SK-N-SH treated with all-trans-retinoic acid at 6 μM for 48 hours (cell line): ENCODE measurements at regions not wholly inside any gene's neighbourhood (a gene's known extent, or its start where the extent isn't known, plus 50 kb on each side); places are given as distances from the start of the nearest gene placed in this dataset.

Source experiments
- ATAC-seq: fragments of 200-7000 bp; cut with Tn5 transposase; 3 replicates; pipeline ENCODE4 v1.9.1; 2020; ENCODE audit warnings: mild to moderate bottlenecking, moderate library complexity
- ARNTL ChIP-seq: fragments of 450-650 bp; formaldehyde crosslinking; IDR thresholded peaks from 2 replicates; pipeline ENCODE4 v1.5.0; 2020; ENCODE audit warnings: low read depth, mild to moderate bottlenecking, moderate library complexity, borderline replicate concordance
- BACH2 ChIP-seq: fragments of 250-450 bp; sonication (Bioruptor Pico); IDR thresholded peaks from 2 replicates; pipeline ENCODE4 v1.9.0; 2021; ENCODE audit warnings: mild to moderate bottlenecking, borderline replicate concordance
- CSDC2 ChIP-seq: fragments of 250-450 bp; sonication (Bioruptor Pico); IDR thresholded peaks from 2 replicates; pipeline ENCODE4 v1.5.0; 2020; ENCODE audit warnings: mild to moderate bottlenecking, moderate library complexity
- ESRRG ChIP-seq: fragments of 250-450 bp; sonication (Bioruptor Pico); IDR thresholded peaks from 2 replicates; pipeline ENCODE4 v1.6.1; 2021; ENCODE audit warnings: mild to moderate bottlenecking
- ISL1 ChIP-seq: fragments of 250-450 bp; sonication (Bioruptor Pico); IDR thresholded peaks from 2 replicates; pipeline ENCODE4 v2.1.2; 2022; ENCODE audit warnings: mild to moderate bottlenecking, moderate library complexity
- OSR1 ChIP-seq: fragments of 250-450 bp; sonication (Bioruptor Pico); IDR thresholded peaks from 2 replicates; pipeline ENCODE4 v1.8.0; 2022; ENCODE audit warnings: moderate library complexity, mild to moderate bottlenecking, inconsistent platforms
- PPARA ChIP-seq: fragments of 250-450 bp; sonication (Bioruptor Pico); IDR thresholded peaks from 2 replicates; pipeline ENCODE4 v1.5.0; 2020; ENCODE audit warnings: mild to moderate bottlenecking, borderline replicate concordance
- RARB ChIP-seq: fragments of 250-450 bp; sonication (Bioruptor Pico); IDR thresholded peaks from 2 replicates; pipeline ENCODE4 v1.8.0; 2021; ENCODE audit warnings: mild to moderate bottlenecking, moderate library complexity
- SNAI2 ChIP-seq: fragments of 250-450 bp; sonication (Bioruptor Pico); IDR thresholded peaks from 2 replicates; pipeline ENCODE4 v1.5.0; 2020; ENCODE audit warnings: mild to moderate bottlenecking, moderate library complexity
- TCF4 ChIP-seq: fragments of 250-450 bp; sonication (Bioruptor Pico); IDR thresholded peaks from 2 replicates; pipeline ENCODE4 v1.8.0; 2021; ENCODE audit warnings: mild to moderate bottlenecking, moderate library complexity, borderline replicate concordance
- TOX ChIP-seq: fragments of 250-450 bp; sonication (Bioruptor Pico); IDR thresholded peaks from 2 replicates; pipeline ENCODE4 v1.8.0; 2021; ENCODE audit warnings: mild to moderate bottlenecking, moderate library complexity, borderline replicate concordance
- ZC3H10 ChIP-seq: fragments of 250-450 bp; sonication (Bioruptor Pico); IDR thresholded peaks from 2 replicates; pipeline ENCODE4 v1.5.1; 2021; ENCODE audit warnings: mild to moderate bottlenecking, moderate library complexity
- ZFP3 ChIP-seq: fragments of 250-450 bp; sonication (Bioruptor Pico); IDR thresholded peaks from 2 replicates; pipeline ENCODE4 v1.5.0; 2020; ENCODE audit warnings: mild to moderate bottlenecking, moderate library complexity
- ZFP30 ChIP-seq: fragments of 450-650 bp; formaldehyde crosslinking; IDR thresholded peaks from 2 replicates; pipeline ENCODE4 v1.5.0; 2022; ENCODE audit warnings: mild to moderate bottlenecking, moderate library complexity
- ZNF565 ChIP-seq: fragments of 450-650 bp; formaldehyde crosslinking; conservative IDR thresholded peaks from 2 replicates; pipeline ENCODE4 v1.5.0; 2020; ENCODE audit warnings: low read depth, mild to moderate bottlenecking, moderate library complexity
- ZNF70 ChIP-seq: fragments of 450-650 bp; formaldehyde crosslinking; IDR thresholded peaks from 2 replicates; pipeline ENCODE4 v1.5.0; 2020; ENCODE audit warnings: mild to moderate bottlenecking, moderate library complexity
- ZNF8 ChIP-seq: fragments of 450-650 bp; formaldehyde crosslinking; IDR thresholded peaks from 2 replicates; pipeline ENCODE4 v1.5.0; 2020; ENCODE audit warnings: mild to moderate bottlenecking, moderate library complexity
- TF ChIP-seq, protein P1 (sequence below): fragments of 250-450 bp; sonication (Bioruptor Pico); IDR thresholded peaks from 2 replicates; pipeline ENCODE4 v1.8.0; 2021; ENCODE audit warnings: low read depth, mild to moderate bottlenecking, moderate library complexity, borderline replicate concordance
- TF ChIP-seq, protein P2 (sequence below): fragments of 250-450 bp; sonication (Bioruptor Pico); IDR thresholded peaks from 2 replicates; pipeline ENCODE4 v1.5.1; 2021; ENCODE audit warnings: mild to moderate bottlenecking, moderate library complexity
- TF ChIP-seq, protein P3 (sequence below): fragments of 250-450 bp; sonication (Bioruptor Pico); IDR thresholded peaks from 2 replicates; pipeline ENCODE4 v1.8.0; 2020; ENCODE audit warnings: mild to moderate bottlenecking, moderate library complexity, borderline replicate concordance
- TF ChIP-seq, protein P4 (sequence below): fragments of 250-450 bp; sonication (Bioruptor Pico); IDR thresholded peaks from 2 replicates; pipeline ENCODE4 v1.5.0; 2020; ENCODE audit warnings: mild to moderate bottlenecking, moderate library complexity

DNA sequence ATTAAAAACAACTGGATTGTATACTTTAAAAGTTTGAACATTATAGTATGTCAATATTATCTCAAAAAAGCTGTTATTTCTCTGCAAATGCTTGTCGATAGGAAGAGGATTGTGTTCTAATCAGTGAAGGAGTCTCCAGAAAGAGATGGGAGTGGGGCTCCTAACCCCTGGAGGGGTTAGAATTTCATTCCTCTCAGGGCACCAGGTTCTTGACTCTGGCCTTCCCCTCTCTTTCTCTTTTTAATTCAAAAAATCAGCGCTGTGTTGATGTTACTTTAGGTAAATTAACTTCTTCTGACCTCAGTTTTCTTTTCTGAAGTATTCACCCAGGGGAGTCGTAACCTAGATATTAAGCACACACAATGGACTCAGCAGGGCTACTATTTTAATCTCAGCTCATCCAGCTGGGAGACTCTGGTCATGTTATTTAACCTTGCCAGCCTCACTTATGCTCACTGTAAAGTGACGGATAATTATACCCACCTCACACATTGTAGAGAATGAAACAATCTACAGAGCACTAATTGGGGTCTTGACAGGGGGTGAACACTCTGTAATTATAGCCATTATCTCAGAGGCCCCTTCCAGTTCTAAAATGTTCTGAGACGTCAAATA is 59.4 kb downstream of the GCC1 start:
- ATAC-seq = no peak
- no peak for TF ChIP-seq CSDC2 (CRISPR knock-in tag)
- no peak for TF ChIP-seq ZFP30 (CRISPR knock-in tag)
- no peak for TF ChIP-seq ZC3H10
- TF ChIP-seq TCF4 (CRISPR knock-in tag) = no peak
- TF ChIP-seq, protein P1, sequence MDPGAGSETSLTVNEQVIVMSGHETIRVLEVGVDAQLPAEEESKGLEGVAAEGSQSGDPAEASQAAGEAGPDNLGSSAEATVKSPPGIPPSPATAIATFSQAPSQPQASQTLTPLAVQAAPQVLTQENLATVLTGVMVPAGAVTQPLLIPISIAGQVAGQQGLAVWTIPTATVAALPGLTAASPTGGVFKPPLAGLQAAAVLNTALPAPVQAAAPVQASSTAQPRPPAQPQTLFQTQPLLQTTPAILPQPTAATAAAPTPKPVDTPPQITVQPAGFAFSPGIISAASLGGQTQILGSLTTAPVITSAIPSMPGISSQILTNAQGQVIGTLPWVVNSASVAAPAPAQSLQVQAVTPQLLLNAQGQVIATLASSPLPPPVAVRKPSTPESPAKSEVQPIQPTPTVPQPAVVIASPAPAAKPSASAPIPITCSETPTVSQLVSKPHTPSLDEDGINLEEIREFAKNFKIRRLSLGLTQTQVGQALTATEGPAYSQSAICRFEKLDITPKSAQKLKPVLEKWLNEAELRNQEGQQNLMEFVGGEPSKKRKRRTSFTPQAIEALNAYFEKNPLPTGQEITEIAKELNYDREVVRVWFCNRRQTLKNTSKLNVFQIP (CRISPR knock-in tag) = no peak
- TF ChIP-seq TOX (CRISPR knock-in tag) = no peak
- TF ChIP-seq, all 23 proteins: peak for 0

DNA sequence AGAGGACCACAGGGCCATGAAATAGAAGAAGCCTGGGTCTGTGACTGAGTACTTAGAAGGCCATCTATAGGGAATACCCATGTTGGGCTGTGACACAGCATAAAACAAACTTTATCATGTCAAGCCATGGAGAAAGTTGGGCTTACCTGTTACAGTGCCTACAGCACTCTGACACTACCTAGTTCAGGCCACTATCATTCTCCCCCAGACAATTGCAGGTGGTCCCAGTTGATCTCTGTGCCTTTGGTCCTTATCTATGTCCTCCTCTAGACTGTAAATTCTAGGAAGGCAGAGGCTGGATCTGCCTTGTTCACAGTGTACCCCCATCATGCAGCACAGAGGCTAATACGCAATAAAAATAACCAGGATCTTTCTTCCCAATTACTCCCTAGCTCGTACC is 69.1 kb downstream of the GCC1 start:
- ATAC-seq = no peak
- no peak for TF ChIP-seq ESRRG
- no peak for TF ChIP-seq ISL1 (CRISPR knock-in tag)
- no peak for TF ChIP-seq ZNF70 (CRISPR knock-in tag)
- TF ChIP-seq ZC3H10 = no peak
- no peak for TF ChIP-seq ZNF565 (CRISPR knock-in tag)
- no peak for TF ChIP-seq BACH2 (CRISPR knock-in tag)
- no peak for TF ChIP-seq RARB (CRISPR knock-in tag)
- TF ChIP-seq, protein P2, sequence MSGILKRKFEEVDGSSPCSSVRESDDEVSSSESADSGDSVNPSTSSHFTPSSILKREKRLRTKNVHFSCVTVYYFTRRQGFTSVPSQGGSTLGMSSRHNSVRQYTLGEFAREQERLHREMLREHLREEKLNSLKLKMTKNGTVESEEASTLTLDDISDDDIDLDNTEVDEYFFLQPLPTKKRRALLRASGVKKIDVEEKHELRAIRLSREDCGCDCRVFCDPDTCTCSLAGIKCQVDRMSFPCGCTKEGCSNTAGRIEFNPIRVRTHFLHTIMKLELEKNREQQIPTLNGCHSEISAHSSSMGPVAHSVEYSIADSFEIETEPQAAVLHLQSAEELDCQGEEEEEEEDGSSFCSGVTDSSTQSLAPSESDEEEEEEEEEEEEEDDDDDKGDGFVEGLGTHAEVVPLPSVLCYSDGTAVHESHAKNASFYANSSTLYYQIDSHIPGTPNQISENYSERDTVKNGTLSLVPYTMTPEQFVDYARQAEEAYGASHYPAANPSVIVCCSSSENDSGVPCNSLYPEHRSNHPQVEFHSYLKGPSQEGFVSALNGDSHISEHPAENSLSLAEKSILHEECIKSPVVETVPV (CRISPR knock-in tag) = no peak
- TF ChIP-seq, all 23 proteins: peak for 0

DNA sequence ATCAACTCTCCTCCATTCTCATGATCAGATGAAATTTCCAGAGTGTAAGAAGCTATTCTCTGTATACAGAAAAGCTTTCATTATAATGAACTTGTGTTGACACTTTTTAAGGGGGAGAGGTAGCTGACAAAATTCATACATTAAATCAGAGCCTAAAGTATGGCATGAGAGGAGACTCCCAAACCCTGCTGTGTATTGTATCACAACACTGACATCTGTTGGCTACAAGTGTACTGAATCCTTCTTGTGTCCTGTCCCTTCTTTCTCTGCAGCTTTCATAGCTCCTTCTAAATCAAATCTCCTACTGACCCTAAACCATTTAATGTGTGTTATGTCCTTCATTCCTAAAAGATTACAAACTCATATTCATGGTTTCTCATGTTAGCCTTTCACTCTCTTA is 70.9 kb downstream of the GCC1 start:
- TF ChIP-seq BACH2 (CRISPR knock-in tag) = no peak
- TF ChIP-seq ZNF565 (CRISPR knock-in tag) = no peak
- no peak for TF ChIP-seq ESRRG
- TF ChIP-seq, all 23 proteins: peak for 0
- ATAC-seq = peak; percentile 94

DNA sequence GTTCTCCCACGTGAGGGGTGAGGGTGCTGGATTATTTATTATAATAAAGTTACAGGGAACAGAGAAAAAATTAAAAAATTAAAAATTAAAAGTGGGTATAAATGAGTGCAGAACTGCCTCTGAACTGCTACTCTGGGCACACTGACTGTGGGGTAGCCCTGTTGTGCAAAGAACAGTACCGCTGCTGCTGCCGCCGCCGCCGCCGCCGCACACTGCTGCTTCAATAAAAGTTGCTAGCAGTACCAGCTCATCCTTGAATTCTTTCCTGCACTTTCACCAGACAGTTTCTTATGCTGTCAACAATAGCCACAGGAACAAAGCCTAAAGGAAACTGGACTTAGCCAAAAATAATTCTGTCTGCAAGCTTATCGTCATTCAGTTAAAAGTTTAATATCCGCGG is 72.1 kb downstream of the GCC1 start:
- TF ChIP-seq ZNF565 (CRISPR knock-in tag) = no peak
- TF ChIP-seq ZFP3 = no peak
- TF ChIP-seq ZNF8 (CRISPR knock-in tag) = no peak
- TF ChIP-seq SNAI2 (CRISPR knock-in tag) = no peak
- no peak for TF ChIP-seq PPARA (CRISPR knock-in tag)
- TF ChIP-seq ZNF70 (CRISPR knock-in tag) = no peak
- no peak for TF ChIP-seq ARNTL (CRISPR knock-in tag)
- TF ChIP-seq, protein P3, sequence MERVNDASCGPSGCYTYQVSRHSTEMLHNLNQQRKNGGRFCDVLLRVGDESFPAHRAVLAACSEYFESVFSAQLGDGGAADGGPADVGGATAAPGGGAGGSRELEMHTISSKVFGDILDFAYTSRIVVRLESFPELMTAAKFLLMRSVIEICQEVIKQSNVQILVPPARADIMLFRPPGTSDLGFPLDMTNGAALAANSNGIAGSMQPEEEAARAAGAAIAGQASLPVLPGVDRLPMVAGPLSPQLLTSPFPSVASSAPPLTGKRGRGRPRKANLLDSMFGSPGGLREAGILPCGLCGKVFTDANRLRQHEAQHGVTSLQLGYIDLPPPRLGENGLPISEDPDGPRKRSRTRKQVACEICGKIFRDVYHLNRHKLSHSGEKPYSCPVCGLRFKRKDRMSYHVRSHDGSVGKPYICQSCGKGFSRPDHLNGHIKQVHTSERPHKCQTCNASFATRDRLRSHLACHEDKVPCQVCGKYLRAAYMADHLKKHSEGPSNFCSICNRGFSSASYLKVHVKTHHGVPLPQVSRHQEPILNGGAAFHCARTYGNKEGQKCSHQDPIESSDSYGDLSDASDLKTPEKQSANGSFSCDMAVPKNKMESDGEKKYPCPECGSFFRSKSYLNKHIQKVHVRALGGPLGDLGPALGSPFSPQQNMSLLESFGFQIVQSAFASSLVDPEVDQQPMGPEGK (CRISPR knock-in tag) = no peak
- TF ChIP-seq ZFP30 (CRISPR knock-in tag) = no peak
- TF ChIP-seq OSR1 = no peak
- TF ChIP-seq ESRRG = no peak
- TF ChIP-seq ZC3H10 = no peak
- no peak for TF ChIP-seq RARB (CRISPR knock-in tag)
- TF ChIP-seq, protein P4, sequence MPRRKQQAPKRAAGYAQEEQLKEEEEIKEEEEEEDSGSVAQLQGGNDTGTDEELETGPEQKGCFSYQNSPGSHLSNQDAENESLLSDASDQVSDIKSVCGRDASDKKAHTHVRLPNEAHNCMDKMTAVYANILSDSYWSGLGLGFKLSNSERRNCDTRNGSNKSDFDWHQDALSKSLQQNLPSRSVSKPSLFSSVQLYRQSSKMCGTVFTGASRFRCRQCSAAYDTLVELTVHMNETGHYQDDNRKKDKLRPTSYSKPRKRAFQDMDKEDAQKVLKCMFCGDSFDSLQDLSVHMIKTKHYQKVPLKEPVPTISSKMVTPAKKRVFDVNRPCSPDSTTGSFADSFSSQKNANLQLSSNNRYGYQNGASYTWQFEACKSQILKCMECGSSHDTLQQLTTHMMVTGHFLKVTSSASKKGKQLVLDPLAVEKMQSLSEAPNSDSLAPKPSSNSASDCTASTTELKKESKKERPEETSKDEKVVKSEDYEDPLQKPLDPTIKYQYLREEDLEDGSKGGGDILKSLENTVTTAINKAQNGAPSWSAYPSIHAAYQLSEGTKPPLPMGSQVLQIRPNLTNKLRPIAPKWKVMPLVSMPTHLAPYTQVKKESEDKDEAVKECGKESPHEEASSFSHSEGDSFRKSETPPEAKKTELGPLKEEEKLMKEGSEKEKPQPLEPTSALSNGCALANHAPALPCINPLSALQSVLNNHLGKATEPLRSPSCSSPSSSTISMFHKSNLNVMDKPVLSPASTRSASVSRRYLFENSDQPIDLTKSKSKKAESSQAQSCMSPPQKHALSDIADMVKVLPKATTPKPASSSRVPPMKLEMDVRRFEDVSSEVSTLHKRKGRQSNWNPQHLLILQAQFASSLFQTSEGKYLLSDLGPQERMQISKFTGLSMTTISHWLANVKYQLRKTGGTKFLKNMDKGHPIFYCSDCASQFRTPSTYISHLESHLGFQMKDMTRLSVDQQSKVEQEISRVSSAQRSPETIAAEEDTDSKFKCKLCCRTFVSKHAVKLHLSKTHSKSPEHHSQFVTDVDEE = no peak
- TF ChIP-seq TOX (CRISPR knock-in tag) = no peak
- no peak for TF ChIP-seq TCF4 (CRISPR knock-in tag)
- TF ChIP-seq BACH2 (CRISPR knock-in tag) = no peak
- no peak for ATAC-seq
